GM12878 (cell line): ENCODE measurements at regions not wholly inside any gene's neighbourhood (a gene's known extent, or its start where the extent isn't known, plus 50 kb on each side); places are given as distances from the start of the nearest gene placed in this dataset.

Source experiments
- ATAC-seq: fragments of 200-7000 bp; cut with Tn5 transposase; 3 replicates; pipeline ENCODE4 v1.9.1; 2020; ENCODE audit warnings: mild to moderate bottlenecking, moderate library complexity
- BruUV-seq: library from RNA; stranded (reverse); fragments of 400-500 nt; replicated peaks from 2 replicates; lab custom pipeline; 2021; lab: Mats Ljungman, UMichigan
- CTCF ChIA-PET: fragments of 300-600 bp; sonication (Branson Sonifier 250); formaldehyde crosslinking; extraction: SDS; loops from one replicate; lab custom pipeline; 2021; ENCODE audit warnings: inconsistent platforms; lab: Yijun Ruan, JAX
- POLR2A ChIA-PET: fragments of 350-600 bp; formaldehyde crosslinking; extraction: SDS; loops from one replicate; lab custom pipeline; 2021; ENCODE audit warnings: inconsistent platforms; lab: Charles Lee
- RAD21 ChIA-PET: fragments of 300-600 bp; sonication (Branson Sonifier 250); formaldehyde crosslinking; loops from one replicate; lab custom pipeline; 2023; ENCODE audit warnings: antibody characterized with exemption; ENCODE audit not compliant: unreplicated experiment; lab: Charles Lee
- SMC1A ChIA-PET: fragments of 300-600 bp; sonication (Branson Sonifier 250); formaldehyde crosslinking; loops from one replicate; lab custom pipeline; 2023; ENCODE audit not compliant: unreplicated experiment, uncharacterized antibody; lab: Charles Lee
- DNase-seq: peaks from one replicate; pipeline ENCODE4 v3.0.0-alpha.2; 2011; ENCODE audit warnings: low read depth, low spot score
- FAIRE-seq: peaks from 3 replicates; lab custom pipeline; 2011; peaks lifted over from hg19 to GRCh38; lab: Jason Lieb, UNC
- H2AFZ ChIP-seq: 2 replicates; pipeline ENCODE4 v1.6.0; 2011; ENCODE audit warnings: low read depth, low read length, control low read depth; ENCODE audit not compliant: control insufficient read depth
- H3K27ac ChIP-seq: 2 replicates; pipeline ENCODE4 v1.5.1; 2011; ENCODE audit warnings: control low read depth; ENCODE audit not compliant: control insufficient read depth, insufficient read depth
- H3K27me3 ChIP-seq, 2 experiments: replicated peaks in 1 of 2; 2 replicates each; pipeline versions ENCODE4 v1.6.0 to v1.6.1; 2011; ENCODE audit warnings: low read length in 1 of 2; ENCODE audit not compliant: control insufficient read depth in 2 of 2, insufficient read depth in 2 of 2
- H3K36me3 ChIP-seq, 2 experiments: 2 replicates each; pipeline ENCODE4 v1.5.1; 2011; ENCODE audit warnings: low read length in 1 of 2; ENCODE audit not compliant: control insufficient read depth in 2 of 2, insufficient read depth in 2 of 2
- H3K4me1 ChIP-seq: 2 replicates; pipeline ENCODE4 v1.6.1; 2011; ENCODE audit warnings: mild to moderate bottlenecking, low read length, moderate library complexity, mixed read lengths; ENCODE audit not compliant: control insufficient read depth, insufficient read depth
- H3K4me2 ChIP-seq: 2 replicates; pipeline ENCODE4 v1.6.0; 2011; ENCODE audit warnings: control low read depth; ENCODE audit not compliant: control insufficient read depth, insufficient read depth
- H3K4me3 ChIP-seq: fragments of 200-600 bp; sonication (generic); 2 replicates; pipeline ENCODE4 v1.5.1; 2016
- H3K79me2 ChIP-seq: 2 replicates; pipeline ENCODE4 v1.6.0; 2011; ENCODE audit warnings: low read length; ENCODE audit not compliant: control insufficient read depth, insufficient read depth
- H3K9ac ChIP-seq: 2 replicates; pipeline ENCODE4 v1.8.0; 2011; ENCODE audit warnings: low read length, control low read depth, mixed read lengths; ENCODE audit not compliant: control insufficient read depth, insufficient read depth
- H3K9me3 ChIP-seq: replicated peaks from 3 replicates; pipeline ENCODE4 v1.5.1; 2011; ENCODE audit warnings: mild to moderate bottlenecking, low read length; ENCODE audit not compliant: control insufficient read depth, insufficient read depth
- H4K20me1 ChIP-seq: 2 replicates; pipeline ENCODE4 v1.6.0; 2011; ENCODE audit not compliant: control insufficient read depth, insufficient read depth
- BMI1 ChIP-seq: fragments of 450-650 bp; IDR thresholded peaks from 2 replicates; pipeline ENCODE4 v1.6.1; 2016; ENCODE audit warnings: mild to moderate bottlenecking, moderate library complexity, borderline replicate concordance
- BRCA1 ChIP-seq: IDR thresholded peaks from 2 replicates; pipeline ENCODE4 v1.6.1; 2011; ENCODE audit warnings: low read depth, low read length, improper control_type of control experiment
- CEBPB ChIP-seq, 2 experiments: fragments of 150-350 bp in 1 of 2; IDR thresholded peaks; 2 replicates each; pipeline ENCODE4 v1.6.1; 2012 to 2014; ENCODE audit warnings: low read depth in 2 of 2, low read length in 2 of 2, borderline replicate concordance in 1 of 2, inconsistent platforms in 1 of 2
- MAX ChIP-seq: IDR thresholded peaks from 2 replicates; pipeline ENCODE4 v1.6.1; 2012; ENCODE audit warnings: low read depth, low read length, improper control_type of control experiment
- MTA2 ChIP-seq: fragments of 450-650 bp; IDR thresholded peaks from 2 replicates; pipeline ENCODE4 v1.6.1; 2016; ENCODE audit warnings: low read depth, mild to moderate bottlenecking, moderate library complexity
- MYC ChIP-seq: IDR thresholded peaks from 2 replicates; pipeline ENCODE4 v1.6.1; 2011; ENCODE audit warnings: mild to moderate bottlenecking, low read length, moderate library complexity, inconsistent platforms; ENCODE audit not compliant: insufficient read depth, insufficient replicate concordance, insufficient read length, severe bottlenecking
- PAX8 ChIP-seq: fragments of 450-650 bp; IDR thresholded peaks from 2 replicates; pipeline ENCODE4 v1.6.1; 2017; ENCODE audit warnings: mild to moderate bottlenecking, moderate library complexity
- POLR2AphosphoS2 ChIP-seq: IDR thresholded peaks from 2 replicates; pipeline ENCODE4 v1.6.1; 2011; ENCODE audit warnings: low read depth, mild to moderate bottlenecking, low read length, improper control_type of control experiment, moderate library complexity
- RBBP5 ChIP-seq: fragments of 200-600 bp; sonication (generic); conservative IDR thresholded peaks from 2 replicates; pipeline ENCODE4 v1.6.1; 2016
- REST ChIP-seq: IDR thresholded peaks from 2 replicates; pipeline ENCODE4 v1.6.1; 2012; ENCODE audit warnings: mild to moderate bottlenecking, low read depth, low read length
- SIN3A ChIP-seq: IDR thresholded peaks from 2 replicates; pipeline ENCODE4 v1.6.1; 2012; ENCODE audit warnings: low read depth, low read length, improper control_type of control experiment
- ZBTB40 ChIP-seq: fragments of 450-650 bp; IDR thresholded peaks from 2 replicates; pipeline ENCODE4 v1.6.1; 2016; ENCODE audit warnings: mild to moderate bottlenecking, moderate library complexity, borderline replicate concordance
- ZNF384 ChIP-seq: IDR thresholded peaks from 2 replicates; pipeline ENCODE4 v1.6.1; 2012; ENCODE audit warnings: low read depth, mild to moderate bottlenecking, low read length, improper control_type of control experiment, borderline replicate concordance
- whole genome bisulfite sequencing: methylation state at CpG from one replicate; pipeline ENCODE4 v1.1.6; 2016; ENCODE audit warnings: low lambda C conversion rate; ENCODE audit not compliant: insufficient replicate concordance, insufficient coverage; ENCODE audit errors: missing lambda C conversion rate; 5-methylcytosine and 5-hydroxymethylcytosine counted together
- in situ Hi-C: fragments of 300-500 bp; cut with MboI; formaldehyde crosslinking; loops from 9 replicates; pipeline ENCODE4 v1.14.3; 2018; ENCODE audit warnings: mixed read lengths
- intact Hi-C: fragments of 100-400 bp; cut with micrococcal nuclease; formaldehyde crosslinking; loops from one replicate; pipeline ENCODE4 v1.14.2; 2022; ENCODE audit not compliant: unreplicated experiment
- TF ChIP-seq, protein P1 (sequence below): IDR thresholded peaks from 2 replicates; pipeline ENCODE4 v1.6.1; 2011; ENCODE audit warnings: mild to moderate bottlenecking, low read depth, low read length, moderate library complexity; ENCODE audit not compliant: insufficient replicate concordance

DNA sequence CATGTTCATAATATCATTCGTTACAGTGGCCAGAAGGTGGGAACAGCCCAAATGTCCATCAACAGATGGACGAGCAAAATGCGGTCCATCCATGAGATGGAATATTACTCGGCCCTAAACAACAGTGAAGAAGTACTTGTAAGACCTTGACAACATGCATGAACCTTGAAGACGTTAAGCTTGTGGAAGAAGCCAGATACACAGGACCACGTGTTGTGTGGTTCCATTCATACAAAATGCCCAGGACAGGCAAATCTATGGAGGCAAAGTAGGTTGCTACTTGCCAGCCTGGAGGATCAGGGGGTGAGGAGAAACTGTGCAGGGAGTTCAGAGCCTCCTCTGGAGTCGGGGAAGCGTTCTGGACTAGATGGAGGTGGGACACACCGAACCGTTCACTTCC lies 207.1 kb downstream of the ERMARD start:
- ChIA-PET POLR2A (no interaction called here), SMC1A (no interaction called here), CTCF (no interaction called here), RAD21 (no interaction called here)
- no TSS peak for BruUV-seq
- no peak for ATAC-seq
- Histone ChIP-seq H3K79me2 (no peaks in the 10 kb centered on the region), H2AFZ (no peak overlapping the region), H3K27me3 (no peaks in the 10 kb centered on the region), H3K4me2 (no peak overlapping the region), H4K20me1 (no peaks in the 10 kb centered on the region), H3K9me3 (no peaks in the 10 kb centered on the region; the same call in 2 of the 3 replicates), H3K27ac (no peak overlapping the region), H3K9ac (no peak overlapping the region), H3K4me3 (no peak overlapping the region), H3K36me3 (no peaks in the 10 kb centered on the region), H3K4me1 (no peaks in the 10 kb centered on the region)
- intact Hi-C loops (no loop called here), in situ Hi-C loops (no loop called here)
- FAIRE-seq: no peak
- no peak for DNase-seq
- WGBS: 75% methylated on average over 10 of the region's 10 CpGs
- TF ChIP-seq BRCA1 (no peak), REST (no peak), SIN3A (no peak), POLR2AphosphoS2 (no peak), MAX (no peak), PAX8 (no peak), MTA2 (no peak), CEBPB (IDR thresholded peaks at IDR 0.05; ENCODE audit: borderline replicate concordance in 1 of 2, low read depth in 2 of 2, low read length in 2 of 2) (no peak), MYC (no peak), ZNF384 (no peak), BMI1 (no peak), RBBP5 (no peak), ZBTB40 (no peak)
- TF ChIP-seq, protein P1, sequence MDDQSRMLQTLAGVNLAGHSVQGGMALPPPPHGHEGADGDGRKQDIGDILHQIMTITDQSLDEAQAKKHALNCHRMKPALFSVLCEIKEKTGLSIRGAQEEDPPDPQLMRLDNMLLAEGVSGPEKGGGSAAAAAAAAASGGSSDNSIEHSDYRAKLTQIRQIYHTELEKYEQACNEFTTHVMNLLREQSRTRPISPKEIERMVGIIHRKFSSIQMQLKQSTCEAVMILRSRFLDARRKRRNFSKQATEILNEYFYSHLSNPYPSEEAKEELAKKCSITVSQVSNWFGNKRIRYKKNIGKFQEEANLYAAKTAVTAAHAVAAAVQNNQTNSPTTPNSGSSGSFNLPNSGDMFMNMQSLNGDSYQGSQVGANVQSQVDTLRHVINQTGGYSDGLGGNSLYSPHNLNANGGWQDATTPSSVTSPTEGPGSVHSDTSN: no peak
